ENCODE measurements at regions not wholly inside any gene's neighbourhood (a gene's known extent, or its start where the extent isn't known, plus 50 kb on each side); places are given as distances from the start of the nearest gene placed in this dataset.

DNA sequence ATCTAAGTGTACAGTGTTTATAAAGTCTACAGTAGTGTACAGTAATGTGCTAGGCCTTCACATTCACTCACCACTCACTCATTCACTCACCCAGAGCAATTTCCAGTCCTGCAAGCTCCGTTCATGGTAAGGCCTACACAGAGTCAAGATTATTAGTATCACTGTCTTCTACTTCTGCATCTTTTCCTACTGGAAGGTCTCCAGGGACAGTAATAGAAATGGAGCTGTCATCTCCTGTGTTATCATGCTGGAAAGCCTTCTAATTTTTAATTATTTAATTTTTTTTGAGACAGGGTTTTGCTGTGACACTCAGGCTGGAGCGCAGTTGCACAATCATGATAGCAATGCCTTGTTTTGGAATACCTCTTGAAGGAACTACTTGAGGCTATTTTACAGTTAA lies 207.0 kb downstream of the HTR7 start:
- no peaks in the 10 kb centered on the region for H3K4me1 ChIP-seq
- H3K4me3 ChIP-seq, result no peak overlapping the region

DNA sequence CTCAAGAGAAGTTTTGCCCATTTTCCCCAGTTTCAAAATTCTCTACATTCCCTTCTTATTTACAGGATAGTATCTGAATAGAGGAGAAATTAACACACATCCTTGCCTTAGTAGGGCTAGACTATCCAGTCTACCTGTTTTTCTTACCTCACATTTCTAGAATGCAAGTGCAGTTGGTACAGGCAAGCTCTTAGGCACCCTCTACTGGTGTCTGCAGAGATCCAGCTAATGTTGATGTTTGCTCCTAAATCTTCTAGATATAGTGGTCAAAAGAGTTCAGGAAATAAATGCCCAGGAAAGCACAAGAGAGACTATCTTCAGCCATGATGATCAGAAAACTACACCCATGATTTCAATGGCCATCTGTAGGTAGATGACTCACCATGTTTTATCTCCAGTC lies 205.3 kb downstream of the HTR7 start:
- Histone ChIP-seq H3K27me3 (no peaks in the 10 kb centered on the region), H3K4me1 (no peaks in the 10 kb centered on the region), H3K4me3 (no peak overlapping the region), H3K36me3 (no peaks in the 10 kb centered on the region), H3K9me3 (no peaks in the 10 kb centered on the region), H3K27ac (no peak overlapping the region)
- intact Hi-C loops (cut with DNase I), result no loop called here
- DNase-seq (ENCODE audit: low spot score in 2 of 2), result no peak
- TF ChIP-seq, protein P1, sequence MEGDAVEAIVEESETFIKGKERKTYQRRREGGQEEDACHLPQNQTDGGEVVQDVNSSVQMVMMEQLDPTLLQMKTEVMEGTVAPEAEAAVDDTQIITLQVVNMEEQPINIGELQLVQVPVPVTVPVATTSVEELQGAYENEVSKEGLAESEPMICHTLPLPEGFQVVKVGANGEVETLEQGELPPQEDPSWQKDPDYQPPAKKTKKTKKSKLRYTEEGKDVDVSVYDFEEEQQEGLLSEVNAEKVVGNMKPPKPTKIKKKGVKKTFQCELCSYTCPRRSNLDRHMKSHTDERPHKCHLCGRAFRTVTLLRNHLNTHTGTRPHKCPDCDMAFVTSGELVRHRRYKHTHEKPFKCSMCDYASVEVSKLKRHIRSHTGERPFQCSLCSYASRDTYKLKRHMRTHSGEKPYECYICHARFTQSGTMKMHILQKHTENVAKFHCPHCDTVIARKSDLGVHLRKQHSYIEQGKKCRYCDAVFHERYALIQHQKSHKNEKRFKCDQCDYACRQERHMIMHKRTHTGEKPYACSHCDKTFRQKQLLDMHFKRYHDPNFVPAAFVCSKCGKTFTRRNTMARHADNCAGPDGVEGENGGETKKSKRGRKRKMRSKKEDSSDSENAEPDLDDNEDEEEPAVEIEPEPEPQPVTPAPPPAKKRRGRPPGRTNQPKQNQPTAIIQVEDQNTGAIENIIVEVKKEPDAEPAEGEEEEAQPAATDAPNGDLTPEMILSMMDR (IDR thresholded peaks at IDR 0.05), result peak in 2 of 3 experiments; percentile 16 to 50

More for the DNA sequence above, 207.0 kb downstream of the HTR7 start:
- Histone ChIP-seq H3K36me3 (no peaks in the 10 kb centered on the region), H3K27ac (no peak overlapping the region), H3K27me3 (no peaks in the 10 kb centered on the region), H3K9me3 (no peaks in the 10 kb centered on the region)
- TF ChIP-seq, protein P1 (IDR thresholded peaks at IDR 0.05), result no peak
- intact Hi-C loops (cut with DNase I), result no loop called here
- no peak for DNase-seq (ENCODE audit: low spot score in 2 of 2)

DNA sequence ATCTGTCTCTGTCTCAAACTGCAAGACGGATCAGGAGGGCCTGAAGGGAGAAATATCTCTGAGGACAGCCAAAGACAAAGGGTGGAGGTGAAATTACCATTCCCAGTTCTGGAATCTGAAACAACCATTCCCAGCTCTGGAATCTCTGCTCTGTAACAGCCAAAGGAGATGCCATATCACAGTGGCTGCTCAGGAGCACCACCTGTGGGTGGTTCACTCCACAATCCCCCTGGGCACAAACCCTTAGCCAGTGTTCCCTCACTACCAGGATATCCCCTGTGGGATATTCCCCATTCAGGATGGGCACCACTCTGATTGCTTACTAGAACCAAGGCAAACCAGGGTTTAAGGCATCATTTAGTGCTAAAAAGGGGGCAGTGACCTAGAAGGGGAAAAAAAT lies 199.0 kb downstream of the HTR7 start:
- intact Hi-C loops (cut with DNase I), result no loop called here
- H3K4me1 ChIP-seq, result no peaks in the 10 kb centered on the region
- no peak overlapping the region for H3K27ac ChIP-seq
- H3K9me3 ChIP-seq, result peaks cover 0 to 4% of the 10 kb centered on the region in 2 donors
- no peak for DNase-seq (ENCODE audit: low spot score in 2 of 2)
- H3K27me3 ChIP-seq, result no peaks in the 10 kb centered on the region
- no peak overlapping the region for H3K4me3 ChIP-seq
- H3K36me3 ChIP-seq, result no peaks in the 10 kb centered on the region
- TF ChIP-seq, protein P1 (IDR thresholded peaks at IDR 0.05), result no peak

DNA sequence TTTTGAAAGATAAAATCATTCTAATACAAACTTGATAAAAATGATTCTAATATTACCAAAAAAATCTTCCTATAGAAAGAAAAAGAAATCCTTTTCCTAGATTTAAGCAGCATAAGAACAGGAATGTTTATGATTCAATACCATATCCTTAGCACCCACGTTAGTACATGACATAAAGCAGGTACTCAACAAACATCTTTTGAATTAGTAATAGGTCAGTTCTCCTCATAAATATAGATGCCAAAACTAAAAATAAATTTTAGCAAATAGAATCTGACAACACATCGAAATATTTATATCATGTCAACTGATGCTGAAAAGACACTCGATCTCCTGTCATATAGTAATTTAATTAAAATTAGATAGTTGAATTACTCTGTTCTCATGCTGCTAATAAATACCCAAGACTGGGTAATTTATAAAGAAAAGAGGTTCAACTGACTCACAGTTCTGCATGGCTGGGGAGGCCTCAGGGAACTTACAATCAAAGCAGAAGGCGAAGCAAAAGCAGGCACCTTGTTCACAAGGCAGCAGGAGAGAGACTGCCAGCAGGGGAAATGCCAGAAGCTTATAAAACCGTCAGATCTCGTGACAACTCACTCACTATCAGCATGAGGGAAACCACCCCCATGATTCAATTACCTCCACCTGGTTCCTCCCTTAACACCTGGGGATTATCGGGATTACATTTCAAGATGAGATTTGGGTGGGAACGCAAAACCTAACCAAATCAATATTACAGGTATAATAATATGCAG lies 191.8 kb downstream of the HTR7 start:
- no peaks in the 10 kb centered on the region for H3K36me3 ChIP-seq
- no peaks in the 10 kb centered on the region for H3K4me1 ChIP-seq
- no peak overlapping the region for H3K27ac ChIP-seq
- intact Hi-C loops (cut with DNase I), result no loop called here
- H3K4me3 ChIP-seq, result no peak overlapping the region
- no peaks in the 10 kb centered on the region for H3K9me3 ChIP-seq
- TF ChIP-seq, protein P1 (IDR thresholded peaks at IDR 0.05), result no peak
- DNase-seq (ENCODE audit: low spot score in 2 of 2), result no peak
- no peaks in the 10 kb centered on the region for H3K27me3 ChIP-seq

DNA sequence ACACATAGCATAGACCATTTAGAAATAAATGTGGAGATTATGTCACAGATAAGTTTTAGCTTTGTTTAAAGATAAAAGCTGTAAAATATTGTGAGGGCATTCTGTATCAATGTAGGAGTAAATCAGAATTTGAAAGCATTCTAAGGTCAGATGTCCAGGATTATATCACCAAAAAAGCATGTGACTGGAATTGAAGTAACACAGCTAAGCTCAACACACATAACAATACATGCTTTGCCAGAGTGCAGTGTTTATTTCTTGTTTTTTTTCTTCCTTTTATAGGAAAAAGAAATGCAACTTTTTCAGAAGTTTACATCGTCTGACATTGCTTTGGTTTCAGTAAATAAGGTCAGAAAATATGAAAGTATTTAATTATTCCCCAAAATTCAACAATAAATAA lies 183.4 kb downstream of the HTR7 start:
- Histone ChIP-seq H3K27me3 (no peaks in the 10 kb centered on the region), H3K27ac (peak overlapping the region in 1 of 2 donors; percentile 21), H3K9me3 (no peaks in the 10 kb centered on the region), H3K36me3 (no peaks in the 10 kb centered on the region), H3K4me1 (peaks cover 0 to 3% of the 10 kb centered on the region in 2 donors), H3K4me3 (no peak overlapping the region)
- TF ChIP-seq, protein P1 (IDR thresholded peaks at IDR 0.05), result no peak
- DNase-seq (ENCODE audit: low spot score in 2 of 2), result no peak
- intact Hi-C loops (cut with DNase I), result no loop called here
